Upper lobe of left lung (tissue), 6 donors: ENCODE measurements at regions not wholly inside any gene's neighbourhood (a gene's known extent, or its start where the extent isn't known, plus 50 kb on each side); places are given as distances from the start of the nearest gene placed in this dataset.

Experiments used
- ATAC-seq, 2 donors: fragments of 200-7000 bp; cut with Tn5 transposase; one replicate each; pipeline ENCODE4 v1.9.1; 2022; ENCODE audit warnings: mild to moderate bottlenecking in 2 of 2, moderate library complexity in 2 of 2; ENCODE audit not compliant: low FRiP score in 2 of 2
- DNase-seq, 2 donors: peaks; one replicate each; pipeline ENCODE4 v3.0.0-alpha.2; 2019 to 2020
- H3K27ac ChIP-seq, 4 donors: fragments of 200-600 bp; sonication (generic); one replicate each; pipeline ENCODE4 v1.5.1; 2016 to 2019
- H3K27me3 ChIP-seq, 4 donors: fragments of 200-600 bp; sonication (generic); one replicate each; pipeline ENCODE4 v1.5.1; 2017 to 2019
- H3K36me3 ChIP-seq, 4 donors: fragments of 200-600 bp; sonication (generic); one replicate each; pipeline ENCODE4 v1.5.1; 2016 to 2019
- H3K4me1 ChIP-seq, 4 donors: fragments of 200-600 bp; sonication (generic); one replicate each; pipeline ENCODE4 v1.5.1; 2018 to 2019
- H3K4me3 ChIP-seq, 4 donors: fragments of 200-600 bp; sonication (generic); one replicate each; pipeline ENCODE4 v1.5.1; 2017 to 2019; ENCODE audit warnings: mild to moderate bottlenecking in 2 of 4, moderate library complexity in 1 of 4
- H3K9me3 ChIP-seq, 4 donors: fragments of 200-600 bp; sonication (generic); one replicate each; pipeline ENCODE4 v1.5.1; 2018 to 2019
- CTCF ChIP-seq, 6 experiments: fragments of 450-650 bp in 4 of 6; fragments of 200-600 bp in 2 of 6; sonication (generic) in 2 of 6; IDR thresholded peaks; one replicate each; pipeline ENCODE4 v1.5.1; 2016 to 2019; ENCODE audit warnings: antibody characterized with exemption in 6 of 6
- EP300 ChIP-seq, 4 donors: sonication (generic); formaldehyde crosslinking; IDR thresholded peaks; one replicate each; pipeline ENCODE4 v1.5.1; 2017; ENCODE audit warnings: antibody characterized with exemption in 4 of 4, control low read depth in 2 of 4
- POLR2A ChIP-seq, 4 donors: fragments of 450-650 bp; IDR thresholded peaks; one replicate each; pipeline ENCODE4 v1.5.1; 2016 to 2017; ENCODE audit warnings: antibody characterized with exemption in 4 of 4, mild to moderate bottlenecking in 2 of 4
- POLR2AphosphoS5 ChIP-seq, 2 donors: sonication (generic); formaldehyde crosslinking; IDR thresholded peaks; one replicate each; pipeline ENCODE4 v1.5.1; 2017; ENCODE audit warnings: antibody characterized with exemption in 2 of 2
- WGBS, 2 donors: methylation state at CpG; one replicate each; pipeline ENCODE4 v1.1.5; 2017 to 2018; 5-methylcytosine and 5-hydroxymethylcytosine counted together
- donor health status: DM: no; HTN: no; CAD: no; lungs with moderate emphysema.
- donor health status: DM: no; HTN: yes; CAD: no; lungs with severe emphysema.

- DNase-seq (peak in 1 of 2 donors; percentile 53), ATAC-seq (peak in 1 of 2 donors; percentile 32)
- H3K27me3 ChIP-seq = no peaks in the 10 kb centered on the region
- no peaks in the 10 kb centered on the region for H3K9me3 ChIP-seq
- 76 to 85% methylated on average over 3 of the region's 3 CpGs for WGBS, 2 donors
- H3K4me1 ChIP-seq = peaks cover 0 to 19% (median 5%) of the 10 kb centered on the region in 4 donors
- no peaks in the 10 kb centered on the region for H3K36me3 ChIP-seq
- no peak overlapping the region for H3K4me3 ChIP-seq
- H3K27ac ChIP-seq = no peak overlapping the region
- TF ChIP-seq POLR2AphosphoS5 (IDR thresholded peaks at IDR 0.05) (no peak), POLR2A (IDR thresholded peaks at IDR 0.05) (no peak), CTCF (IDR thresholded peaks at IDR 0.05) (no peak), EP300 (IDR thresholded peaks at IDR 0.05) (no peak)
These were observed 193.4 kb downstream of the HAUS1 start for GRCh38 chr18:46297621-46298020.

- DNase-seq = no peak
- WGBS, 2 donors = 93 to 97% methylated on average over 6 of the region's 6 CpGs
These were observed 194.3 kb downstream of the HAUS1 start for GRCh38 chr18:46298511-46298910.

GRCh38 chr18:46299465-46300008 lies 195.4 kb downstream of the HAUS1 start:
- TF ChIP-seq CTCF (IDR thresholded peaks at IDR 0.05) (no peak), POLR2A (IDR thresholded peaks at IDR 0.05) (no peak), EP300 (IDR thresholded peaks at IDR 0.05) (no peak), POLR2AphosphoS5 (IDR thresholded peaks at IDR 0.05) (no peak)
- WGBS, 2 donors = 77 to 78% methylated on average over 7 of the region's 7 CpGs
- Histone ChIP-seq H3K27ac (no peak overlapping the region), H3K9me3 (no peaks in the 10 kb centered on the region), H3K4me3 (no peak overlapping the region), H3K4me1 (peaks cover 0 to 8% (median 4%) of the 10 kb centered on the region in 4 donors), H3K36me3 (no peaks in the 10 kb centered on the region), H3K27me3 (no peaks in the 10 kb centered on the region)
- no peak for ATAC-seq
- DNase-seq = no peak

More at GRCh38 chr18:46298511-46298910, 194.3 kb downstream of the HAUS1 start:
- ATAC-seq = no peak
- peaks cover 0 to 18% (median 5%) of the 10 kb centered on the region in 4 donors for H3K4me1 ChIP-seq
- no peaks in the 10 kb centered on the region for H3K27me3 ChIP-seq
- no peak overlapping the region for H3K4me3 ChIP-seq
- H3K36me3 ChIP-seq = no peaks in the 10 kb centered on the region
- no peak overlapping the region for H3K27ac ChIP-seq
- H3K9me3 ChIP-seq = no peaks in the 10 kb centered on the region
- no peak for TF ChIP-seq EP300 (IDR thresholded peaks at IDR 0.05)
- TF ChIP-seq POLR2AphosphoS5 (IDR thresholded peaks at IDR 0.05) = no peak
- no peak for TF ChIP-seq CTCF (IDR thresholded peaks at IDR 0.05)
- TF ChIP-seq POLR2A (IDR thresholded peaks at IDR 0.05) = no peak

- Histone ChIP-seq H3K36me3 (no peaks in the 10 kb centered on the region), H3K27ac (no peak overlapping the region), H3K27me3 (no peaks in the 10 kb centered on the region), H3K9me3 (no peaks in the 10 kb centered on the region), H3K4me3 (no peak overlapping the region), H3K4me1 (peaks cover 0 to 8% (median 3%) of the 10 kb centered on the region in 4 donors)
- WGBS, 2 donors = 63 to 67% methylated on average over 6 of the region's 6 CpGs
- DNase-seq = no peak
- TF ChIP-seq CTCF (IDR thresholded peaks at IDR 0.05) (no peak), POLR2A (IDR thresholded peaks at IDR 0.05) (no peak), POLR2AphosphoS5 (IDR thresholded peaks at IDR 0.05) (no peak), EP300 (IDR thresholded peaks at IDR 0.05) (no peak)
- no peak for ATAC-seq
These were observed 196.9 kb downstream of the HAUS1 start for GRCh38 chr18:46301081-46301480.

GRCh38 chr18:46301571-46301970 lies 197.4 kb downstream of the HAUS1 start:
- Histone ChIP-seq H3K27ac (no peak overlapping the region), H3K27me3 (no peaks in the 10 kb centered on the region), H3K9me3 (no peaks in the 10 kb centered on the region), H3K4me1 (peaks cover 0 to 6% (median 2%) of the 10 kb centered on the region in 4 donors), H3K36me3 (no peaks in the 10 kb centered on the region), H3K4me3 (no peak overlapping the region)
- ATAC-seq (no peak), DNase-seq (no peak)
- 85 to 89% methylated on average over 9 of the region's 9 CpGs for WGBS, 2 donors
- TF ChIP-seq CTCF (IDR thresholded peaks at IDR 0.05) (no peak), EP300 (IDR thresholded peaks at IDR 0.05) (no peak), POLR2AphosphoS5 (IDR thresholded peaks at IDR 0.05) (no peak), POLR2A (IDR thresholded peaks at IDR 0.05) (no peak)
